GM23338 (cell line): ENCODE measurements at regions not wholly inside any gene's neighbourhood (a gene's known extent, or its start where the extent isn't known, plus 50 kb on each side); places are given as distances from the start of the nearest gene placed in this dataset.

Experiments used
- ATAC-seq: fragments of 200-7000 bp; cut with Tn5 transposase; 3 replicates; pipeline ENCODE4 v1.9.1; 2020
- DNase-seq: peaks from one replicate; pipeline ENCODE4 v3.0.0-alpha.2; 2015; ENCODE audit warnings: low spot score
- H2AFZ ChIP-seq: fragments of 200-600 bp; sonication (generic); 2 replicates; pipeline ENCODE4 v1.8.0; 2016; ENCODE audit warnings: antibody characterized with exemption, mild to moderate bottlenecking, moderate library complexity
- H3F3A ChIP-seq: fragments of 200-600 bp; sonication (generic); replicated peaks from 2 replicates; pipeline ENCODE4 v1.8.0; 2017; ENCODE audit warnings: antibody characterized with exemption, mixed run types, low read depth
- H3K27ac ChIP-seq: fragments of 200-600 bp; sonication (generic); 2 replicates; pipeline ENCODE4 v1.6.1; 2016; ENCODE audit warnings: low read depth
- H3K27me3 ChIP-seq: fragments of 200-600 bp; sonication (generic); 2 replicates; pipeline ENCODE4 v1.8.0; 2016; ENCODE audit warnings: mild to moderate bottlenecking, mixed run types, moderate library complexity; ENCODE audit not compliant: insufficient read depth
- H3K36me3 ChIP-seq: fragments of 200-600 bp; sonication (generic); 2 replicates; pipeline ENCODE4 v1.8.0; 2016; ENCODE audit warnings: mild to moderate bottlenecking; ENCODE audit not compliant: insufficient read depth
- H3K4me1 ChIP-seq: fragments of 200-600 bp; sonication (generic); 2 replicates; pipeline ENCODE4 v1.8.0; 2016; ENCODE audit warnings: mild to moderate bottlenecking, moderate library complexity; ENCODE audit not compliant: insufficient read depth
- H3K4me2 ChIP-seq: fragments of 200-600 bp; sonication (generic); 2 replicates; pipeline ENCODE4 v1.7.1; 2017; ENCODE audit warnings: mixed run types
- H3K4me3 ChIP-seq: fragments of 200-600 bp; sonication (generic); 2 replicates; pipeline ENCODE4 v1.6.1; 2016; ENCODE audit warnings: mixed run types
- H3K79me2 ChIP-seq: fragments of 200-600 bp; sonication (generic); replicated peaks from 2 replicates; pipeline ENCODE4 v1.8.0; 2017; ENCODE audit warnings: mild to moderate bottlenecking; ENCODE audit not compliant: insufficient read depth
- H3K9me2 ChIP-seq: fragments of 200-600 bp; sonication (generic); 2 replicates; pipeline ENCODE4 v1.8.0; 2017; ENCODE audit not compliant: insufficient read depth
- H4K20me1 ChIP-seq: fragments of 200-600 bp; sonication (generic); replicated peaks from 2 replicates; pipeline ENCODE4 v1.8.0; 2017; ENCODE audit warnings: mild to moderate bottlenecking; ENCODE audit not compliant: insufficient read depth
- H3K27ac Mint-ChIP-seq: 2 replicates; pipeline ENCODE4 v1.8.0; 2020; ENCODE audit warnings: inconsistent platforms, mild to moderate bottlenecking, moderate library complexity, mixed read lengths
- H3K27me3 Mint-ChIP-seq: 3 replicates; pipeline ENCODE4 v1.8.0; 2022; ENCODE audit warnings: low read depth, mild to moderate bottlenecking, moderate library complexity, mixed read lengths, inconsistent platforms; ENCODE audit not compliant: insufficient read depth, poor library complexity
- H3K36me3 Mint-ChIP-seq: 3 replicates; pipeline ENCODE4 v1.8.0; 2021; ENCODE audit warnings: low read depth, mild to moderate bottlenecking, inconsistent platforms, moderate library complexity, mixed read lengths
- H3K4me1 Mint-ChIP-seq: 3 replicates; pipeline ENCODE4 v1.8.0; 2020; ENCODE audit warnings: mild to moderate bottlenecking, inconsistent platforms, mixed read lengths
- H3K4me3 Mint-ChIP-seq: 3 replicates; pipeline ENCODE4 v1.8.0; 2021; ENCODE audit warnings: moderate library complexity, mild to moderate bottlenecking, inconsistent platforms, mixed read lengths
- H3K9me3 Mint-ChIP-seq: 3 replicates; pipeline ENCODE4 v1.8.0; 2020; ENCODE audit warnings: moderate library complexity, mild to moderate bottlenecking, inconsistent platforms, mixed read lengths
- CREB1 ChIP-seq: fragments of 250-450 bp; sonication (Bioruptor Pico); IDR thresholded peaks from 2 replicates; pipeline ENCODE4 v1.5.0; 2020; ENCODE audit warnings: low read depth, mild to moderate bottlenecking, moderate library complexity
- EZH2phosphoT487 ChIP-seq: fragments of 200-600 bp; sonication (generic); IDR thresholded peaks from one replicate; pipeline ENCODE4 v1.8.1; 2018; ENCODE audit warnings: antibody characterized with exemption; ENCODE audit not compliant: unreplicated experiment
- NANOG ChIP-seq: IDR thresholded peaks from 2 replicates; pipeline ENCODE4 v1.6.1; 2016; ENCODE audit warnings: antibody characterized with exemption, borderline replicate concordance
- STAT1 ChIP-seq: IDR thresholded peaks from one replicate; pipeline ENCODE4 v1.6.1; 2016; ENCODE audit warnings: antibody characterized with exemption; ENCODE audit not compliant: unreplicated experiment
- ZNF114 ChIP-seq: fragments of 250-450 bp; sonication (Bioruptor Pico); IDR thresholded peaks from 2 replicates; pipeline ENCODE4 v1.5.0; 2020; ENCODE audit warnings: mild to moderate bottlenecking, moderate library complexity
- ZNF331 ChIP-seq: fragments of 250-450 bp; sonication (Bioruptor Pico); IDR thresholded peaks from 2 replicates; pipeline ENCODE4 v1.5.0; 2020; ENCODE audit warnings: low read depth, mild to moderate bottlenecking, moderate library complexity
- ZNF462 ChIP-seq: fragments of 250-450 bp; sonication (Bioruptor Pico); IDR thresholded peaks from 2 replicates; pipeline ENCODE4 v1.5.0; 2020; ENCODE audit warnings: mild to moderate bottlenecking, moderate library complexity
- TF ChIP-seq, protein P1 (sequence below), 2 experiments: fragments of 200-600 bp in 1 of 2; sonication (generic) in 1 of 2; conservative IDR thresholded peaks; 2 replicates each; pipeline versions ENCODE4 v1.5.1 to v1.6.1; 2016 to 2017; ENCODE audit warnings: antibody characterized with exemption in 2 of 2, low read depth in 2 of 2, mild to moderate bottlenecking in 2 of 2, moderate library complexity in 1 of 2

DNA sequence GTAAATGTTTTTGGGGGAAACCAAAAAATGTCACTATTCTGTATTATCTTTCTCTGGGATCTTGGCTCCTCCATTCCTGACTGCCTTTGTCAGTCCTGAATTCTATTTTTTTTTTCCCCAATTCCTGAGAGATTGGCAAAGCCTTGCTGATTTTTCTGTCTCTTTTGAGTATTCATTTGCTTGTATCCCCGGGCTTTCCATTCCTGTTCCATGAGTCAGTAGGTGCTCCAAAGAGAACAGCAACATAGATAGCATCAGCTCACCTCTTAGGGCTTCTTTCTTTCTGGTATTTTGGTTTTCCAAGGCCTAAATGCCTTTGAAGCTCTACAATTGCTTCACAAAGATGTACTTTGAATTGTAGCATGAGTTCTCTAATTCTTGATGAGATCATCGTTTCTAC, 271.7 kb upstream of the LRRC3B start:
- no peak overlapping the region for H3K4me2 ChIP-seq
- H4K20me1 ChIP-seq: no peaks in the 10 kb centered on the region
- no peaks in the 10 kb centered on the region for H3K4me1 ChIP-seq
- H3F3A ChIP-seq: no peaks in the 10 kb centered on the region
- no peaks in the 10 kb centered on the region for H3K4me1 Mint-ChIP-seq
- no peak overlapping the region for H3K4me3 ChIP-seq
- no peaks in the 10 kb centered on the region for H3K27me3 ChIP-seq
- no peak overlapping the region for H2AFZ ChIP-seq
- no peaks in the 10 kb centered on the region for H3K36me3 ChIP-seq
- TF ChIP-seq, protein P1, sequence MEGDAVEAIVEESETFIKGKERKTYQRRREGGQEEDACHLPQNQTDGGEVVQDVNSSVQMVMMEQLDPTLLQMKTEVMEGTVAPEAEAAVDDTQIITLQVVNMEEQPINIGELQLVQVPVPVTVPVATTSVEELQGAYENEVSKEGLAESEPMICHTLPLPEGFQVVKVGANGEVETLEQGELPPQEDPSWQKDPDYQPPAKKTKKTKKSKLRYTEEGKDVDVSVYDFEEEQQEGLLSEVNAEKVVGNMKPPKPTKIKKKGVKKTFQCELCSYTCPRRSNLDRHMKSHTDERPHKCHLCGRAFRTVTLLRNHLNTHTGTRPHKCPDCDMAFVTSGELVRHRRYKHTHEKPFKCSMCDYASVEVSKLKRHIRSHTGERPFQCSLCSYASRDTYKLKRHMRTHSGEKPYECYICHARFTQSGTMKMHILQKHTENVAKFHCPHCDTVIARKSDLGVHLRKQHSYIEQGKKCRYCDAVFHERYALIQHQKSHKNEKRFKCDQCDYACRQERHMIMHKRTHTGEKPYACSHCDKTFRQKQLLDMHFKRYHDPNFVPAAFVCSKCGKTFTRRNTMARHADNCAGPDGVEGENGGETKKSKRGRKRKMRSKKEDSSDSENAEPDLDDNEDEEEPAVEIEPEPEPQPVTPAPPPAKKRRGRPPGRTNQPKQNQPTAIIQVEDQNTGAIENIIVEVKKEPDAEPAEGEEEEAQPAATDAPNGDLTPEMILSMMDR (conservative IDR thresholded peaks at IDR 0.05; ENCODE audit: low read depth in 2 of 2): no peak
- TF ChIP-seq ZNF462 (CRISPR knock-in tag) (no peak), ZNF331 (CRISPR knock-in tag) (no peak), CREB1 (CRISPR knock-in tag) (no peak), STAT1 (no peak), ZNF114 (CRISPR knock-in tag) (no peak), EZH2phosphoT487 (no peak), NANOG (no peak)
- peaks cover 11% of the 10 kb centered on the region; the same call in 2 of the 3 replicates for H3K9me3 Mint-ChIP-seq
- no peak overlapping the region for H3K4me3 Mint-ChIP-seq
- no peaks in the 10 kb centered on the region for H3K79me2 ChIP-seq
- H3K27ac Mint-ChIP-seq: no peak overlapping the region
- H3K36me3 Mint-ChIP-seq: 0 out of 3 replicates have a peak, but pooled peaks cover 2% of the 10 kb centered on the region
- DNase-seq (no peak), ATAC-seq (no peak)
- no peak overlapping the region for H3K27ac ChIP-seq
- H3K9me2 ChIP-seq: peaks cover 6% of the 10 kb centered on the region; the same call in 1 of the 2 replicates
- peaks cover 4% of the 10 kb centered on the region for H3K27me3 Mint-ChIP-seq
